Right kidney (tissue), 1 donor: ENCODE measurements at regions not wholly inside any gene's neighbourhood (a gene's known extent, or its start where the extent isn't known, plus 50 kb on each side); places are given as distances from the start of the nearest gene placed in this dataset.

Experiments
- DNase-seq: peaks from one replicate; pipeline ENCODE4 v3.0.0-alpha.2; 2016

DNA sequence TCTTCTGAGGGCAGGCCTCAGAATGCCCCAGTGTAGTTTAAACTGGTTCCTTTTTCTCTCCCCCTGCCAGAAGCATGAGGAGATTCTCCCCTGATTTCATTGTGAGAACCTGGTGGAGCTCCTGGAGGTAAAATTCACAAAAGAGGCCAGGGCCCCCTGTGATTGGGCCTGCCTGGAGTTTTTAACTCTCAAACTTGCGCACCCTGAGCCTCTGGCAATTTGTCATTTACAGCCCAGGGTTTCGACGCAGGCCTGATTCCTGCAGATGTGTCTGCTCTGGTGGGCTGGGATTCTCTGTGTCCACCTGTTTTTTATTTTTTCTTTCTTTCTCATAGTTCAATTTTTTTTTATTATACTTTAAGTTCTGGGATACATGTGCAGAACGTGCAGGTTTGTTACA lies 157.9 kb downstream of the ASB1 start:
- no peak for DNase-seq

DNA sequence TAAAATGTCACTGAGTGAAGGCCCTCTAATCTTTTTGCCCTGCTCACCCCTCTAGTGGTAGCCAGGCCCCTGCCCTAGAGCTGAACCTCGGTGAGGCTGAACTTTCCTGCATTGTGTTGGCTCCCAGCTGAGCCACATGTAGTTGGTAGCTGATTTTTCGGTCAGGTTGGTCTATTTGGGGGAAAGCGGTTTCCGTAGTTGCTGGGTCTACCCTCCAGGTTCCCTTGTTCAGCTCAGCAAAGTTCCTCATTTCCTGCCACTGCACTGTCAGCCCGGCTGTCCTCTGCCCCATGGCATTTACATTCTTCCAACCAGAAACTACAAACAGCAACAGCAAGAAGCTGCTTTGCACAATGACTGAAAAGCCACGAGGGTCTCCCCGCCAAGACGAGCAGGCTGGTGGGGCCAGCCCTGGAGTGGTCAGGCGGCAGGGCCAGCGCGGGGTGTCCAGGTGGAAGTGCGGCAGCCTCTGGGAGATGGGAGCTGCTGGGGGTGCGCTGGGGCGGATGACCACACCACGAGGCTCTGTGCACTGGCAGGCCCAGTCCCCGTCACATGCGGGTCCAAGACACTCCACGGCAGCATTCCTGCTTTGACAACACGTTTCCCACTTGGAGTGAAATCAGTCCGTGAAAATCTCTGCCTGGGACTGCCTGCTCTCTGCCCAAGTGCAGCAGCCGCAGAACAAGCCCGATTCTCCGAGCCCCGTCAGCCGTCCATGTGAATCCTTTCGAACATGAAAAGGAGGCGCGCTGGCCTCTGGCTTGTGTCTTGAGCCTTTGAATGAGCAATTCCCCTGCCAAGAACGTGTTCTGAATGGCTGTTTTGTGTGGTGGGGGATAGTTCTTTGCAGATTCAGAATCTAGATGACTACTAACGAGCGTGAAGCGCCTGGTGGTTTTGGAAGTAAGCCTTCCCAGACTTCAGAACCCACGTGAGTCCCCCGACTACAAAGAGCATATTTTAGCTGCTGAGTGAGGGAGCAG lies 159.4 kb downstream of the ASB1 start:
- DNase-seq: no peak

DNA sequence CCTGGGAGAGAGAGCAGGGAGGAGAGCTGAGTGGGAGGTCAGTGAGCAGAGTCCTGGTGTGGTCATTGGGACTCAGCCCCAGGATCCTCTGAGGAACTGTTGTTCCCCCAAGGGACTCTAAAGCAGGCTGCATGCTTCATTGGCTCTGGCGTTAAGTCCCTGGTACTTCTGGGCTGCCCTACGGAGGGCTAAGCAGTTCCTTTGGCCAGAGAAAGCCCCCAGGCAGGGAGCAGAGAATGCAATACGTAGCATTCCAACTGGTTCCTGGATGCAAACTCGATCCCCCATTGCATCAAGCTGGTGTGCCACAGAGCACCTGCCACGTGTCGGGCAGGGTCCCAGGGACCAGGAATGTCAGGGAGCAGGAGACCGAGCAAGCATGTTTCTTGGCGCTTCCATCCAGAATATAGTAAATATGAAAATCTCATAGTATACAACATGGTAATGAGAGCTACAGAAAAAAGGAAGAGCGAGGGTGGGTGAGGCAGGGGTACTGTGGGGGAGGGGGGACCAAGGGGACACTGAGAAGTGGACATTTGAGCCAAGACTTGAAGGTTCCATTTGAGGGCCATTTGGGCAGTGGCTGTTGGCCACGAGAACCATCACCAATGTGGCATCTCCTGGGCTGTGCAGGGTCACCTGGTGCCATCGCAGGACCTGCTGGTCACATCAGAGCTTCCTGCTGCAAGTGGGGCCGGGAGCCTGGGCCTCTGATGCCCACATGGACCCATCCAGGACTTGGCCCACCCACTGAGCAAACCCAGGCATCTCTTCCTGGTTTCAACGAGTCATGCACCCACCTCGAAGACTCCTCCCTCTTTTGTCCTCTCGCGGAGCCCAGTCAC lies 160.4 kb downstream of the ASB1 start:
- no peak for DNase-seq

DNA sequence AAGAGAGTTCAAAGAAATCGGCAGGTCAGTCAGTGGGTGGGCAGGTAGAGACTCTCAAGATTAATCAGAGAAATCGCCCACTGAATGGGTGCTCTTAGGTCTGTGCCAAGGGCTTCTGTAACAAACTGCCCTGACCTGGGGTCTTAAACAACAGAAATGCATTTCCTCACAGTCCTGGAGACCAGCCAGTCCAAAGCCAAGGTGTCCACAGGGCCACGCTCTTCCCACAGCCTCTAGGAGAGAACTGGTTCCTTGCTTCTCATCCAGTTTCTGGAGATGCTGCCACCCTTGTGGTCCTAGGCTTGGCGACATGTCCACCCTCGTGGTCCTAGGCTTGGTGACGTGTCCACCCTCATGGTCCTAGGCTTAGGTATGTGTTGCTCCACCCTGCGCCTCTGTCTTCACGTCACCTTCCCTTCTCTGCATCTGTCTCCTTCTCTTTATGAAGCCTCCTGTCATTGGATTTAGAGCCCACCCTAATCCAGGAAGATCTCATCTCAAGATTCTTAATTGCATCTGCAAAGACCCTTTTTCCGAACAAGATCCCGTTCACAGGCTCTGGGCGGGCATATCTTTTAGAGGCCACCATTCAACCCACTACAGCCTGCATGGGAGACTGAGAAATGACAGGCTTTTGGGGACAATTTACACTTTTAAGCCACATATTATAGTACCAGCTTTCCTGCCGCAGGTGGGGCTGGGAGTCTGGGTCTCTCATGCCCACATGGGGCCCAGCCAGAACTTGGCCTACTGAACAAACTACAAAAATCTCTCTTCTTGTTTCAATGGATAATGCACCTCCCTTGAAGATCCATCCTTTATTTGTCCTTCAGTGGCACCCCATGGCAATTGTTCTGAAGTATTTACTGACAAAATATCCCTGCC lies 161.3 kb downstream of the ASB1 start:
- no peak for DNase-seq

DNA sequence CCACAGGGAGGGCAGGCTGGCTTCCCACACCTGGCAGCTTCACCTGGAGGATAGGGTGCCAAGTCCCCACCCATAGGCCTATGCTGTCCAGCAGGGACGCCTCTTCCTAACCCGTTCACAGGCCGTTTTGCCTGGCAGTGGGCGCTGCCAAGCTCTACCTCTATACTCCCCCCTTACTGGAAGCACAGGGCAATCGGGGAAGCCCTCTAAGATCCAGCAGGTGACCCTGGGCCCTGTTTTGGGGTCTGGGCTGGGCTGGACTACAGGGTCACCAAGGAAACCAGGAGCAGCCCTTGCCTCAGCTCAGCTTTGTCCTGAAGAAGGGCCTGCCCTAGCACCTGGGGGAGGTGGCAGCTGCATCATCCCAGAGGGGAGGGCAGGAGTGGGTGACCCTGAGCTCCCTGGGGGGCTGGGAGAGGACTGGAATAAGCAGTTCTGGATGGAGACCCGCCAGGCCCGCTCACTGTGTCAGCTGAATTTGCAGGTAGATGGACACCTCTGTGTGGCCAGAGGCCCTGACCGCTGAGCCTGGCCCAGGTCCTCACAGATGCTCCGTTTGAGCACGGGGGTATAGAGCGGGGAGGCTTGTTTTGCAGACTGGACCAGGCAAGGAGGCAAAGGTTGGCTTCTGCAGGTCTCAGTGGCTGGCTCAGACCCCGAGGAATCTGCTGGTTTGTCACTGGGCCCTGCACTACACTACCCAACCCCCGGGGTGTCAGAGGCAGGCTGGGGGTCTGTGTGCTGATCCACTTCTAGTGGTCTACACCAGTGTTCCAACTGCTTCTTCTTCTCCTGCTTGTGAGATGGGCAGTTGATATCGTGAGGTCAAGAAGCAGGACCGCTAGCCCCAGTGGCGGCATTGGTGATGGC lies 163.1 kb downstream of the ASB1 start:
- no peak for DNase-seq

DNA sequence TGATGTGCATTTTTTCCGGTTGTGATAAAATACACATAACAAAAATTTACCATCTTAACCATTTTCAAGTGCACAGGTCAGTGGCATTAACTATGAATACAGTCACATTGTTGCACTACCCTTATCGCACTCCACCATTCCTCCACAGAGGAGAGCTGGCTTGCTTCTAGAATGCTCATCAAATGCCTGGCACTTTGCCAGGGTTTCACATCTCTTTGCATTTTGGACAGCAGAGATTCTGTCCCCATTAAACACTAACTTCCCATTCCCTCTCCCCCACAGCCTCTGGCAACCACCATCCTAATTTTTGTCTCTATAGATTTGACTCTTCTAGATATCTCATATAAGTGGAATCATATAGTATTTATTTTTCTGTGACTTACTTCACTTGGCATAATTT lies 165.0 kb downstream of the ASB1 start:
- no peak for DNase-seq

DNA sequence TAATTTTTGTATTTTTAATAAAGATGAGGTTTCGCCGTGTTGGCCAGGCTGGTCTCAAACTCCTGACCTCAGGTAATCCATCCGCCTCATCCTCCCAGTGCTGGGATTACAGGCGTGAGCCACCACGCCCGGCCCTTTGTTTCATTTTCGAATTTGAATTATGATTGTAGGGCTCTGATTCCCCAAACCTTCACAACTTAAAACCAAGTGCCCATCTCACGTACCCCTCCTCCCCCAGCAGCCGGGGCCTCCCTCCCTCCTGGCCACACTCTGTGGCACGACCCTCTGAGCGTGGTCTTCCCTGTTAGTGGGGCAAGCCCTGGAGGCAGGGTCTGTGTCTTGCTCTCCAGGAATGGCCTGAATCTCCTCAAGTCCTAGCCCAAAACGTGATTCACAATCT lies 166.5 kb downstream of the ASB1 start:
- no peak for DNase-seq

DNA sequence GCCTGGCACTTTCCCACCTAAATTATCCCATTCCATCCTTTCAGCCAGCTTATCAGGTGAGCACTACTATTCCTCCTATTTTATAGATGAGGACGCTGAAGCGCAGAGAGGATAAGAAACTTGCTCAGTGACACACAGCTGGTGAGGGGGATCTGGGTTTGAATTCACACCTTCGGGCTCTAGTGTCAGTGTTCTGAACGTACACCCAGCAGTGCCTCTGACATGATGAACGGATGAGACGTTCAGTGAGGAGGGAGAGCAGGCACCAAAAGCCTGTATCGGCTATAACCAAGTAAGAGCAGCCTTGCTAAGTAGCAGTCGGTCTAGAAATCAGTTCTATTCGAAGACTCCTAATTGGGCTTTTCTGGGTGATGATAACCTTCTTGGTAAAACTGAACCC lies 167.0 kb downstream of the ASB1 start:
- DNase-seq: no peak

DNA sequence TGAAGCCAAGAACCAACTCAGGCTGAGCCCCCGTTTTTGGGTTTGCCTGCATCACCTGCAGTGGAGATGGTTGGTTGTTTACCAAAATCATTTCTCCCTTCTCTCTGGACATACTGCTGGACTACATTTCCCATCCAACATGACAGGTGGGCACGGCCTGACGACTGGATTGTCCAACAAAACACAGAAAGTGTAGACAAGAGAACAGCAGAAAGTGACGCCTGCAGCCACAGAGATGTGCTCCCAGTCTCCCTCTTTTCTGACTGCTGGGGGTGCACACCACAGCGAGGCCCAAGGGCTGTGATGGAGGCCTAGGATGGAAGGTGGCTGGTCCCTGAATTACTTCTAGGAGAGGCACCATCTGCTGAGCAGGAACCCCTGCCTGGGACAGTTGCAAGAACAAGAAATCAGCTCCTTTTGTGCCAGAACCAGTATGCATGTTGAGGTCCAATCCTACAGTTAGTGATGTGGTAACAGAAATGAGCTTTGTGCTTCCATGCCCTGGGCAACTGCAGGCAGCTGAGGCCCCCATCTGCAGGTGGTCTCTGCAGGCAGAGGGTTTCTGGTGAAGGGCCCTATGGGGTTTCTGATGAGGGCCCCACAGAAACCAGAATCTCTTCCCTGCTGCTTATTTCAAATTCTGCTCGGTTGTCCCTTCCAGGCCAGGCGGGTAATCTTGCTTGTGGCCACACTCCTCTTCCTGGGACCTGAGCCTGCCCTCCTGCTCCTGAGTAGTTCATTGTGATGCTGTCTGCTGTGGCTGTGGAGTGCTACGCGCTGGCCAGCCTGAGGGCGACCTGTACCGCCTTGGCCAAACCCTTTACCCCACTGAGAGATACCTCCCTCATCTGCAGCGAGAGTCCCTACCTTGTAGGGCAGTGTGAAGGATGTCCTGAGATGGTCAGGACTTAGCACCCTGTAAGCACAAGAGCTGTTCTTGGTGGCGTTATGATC lies 168.3 kb downstream of the ASB1 start:
- DNase-seq: no peak

DNA sequence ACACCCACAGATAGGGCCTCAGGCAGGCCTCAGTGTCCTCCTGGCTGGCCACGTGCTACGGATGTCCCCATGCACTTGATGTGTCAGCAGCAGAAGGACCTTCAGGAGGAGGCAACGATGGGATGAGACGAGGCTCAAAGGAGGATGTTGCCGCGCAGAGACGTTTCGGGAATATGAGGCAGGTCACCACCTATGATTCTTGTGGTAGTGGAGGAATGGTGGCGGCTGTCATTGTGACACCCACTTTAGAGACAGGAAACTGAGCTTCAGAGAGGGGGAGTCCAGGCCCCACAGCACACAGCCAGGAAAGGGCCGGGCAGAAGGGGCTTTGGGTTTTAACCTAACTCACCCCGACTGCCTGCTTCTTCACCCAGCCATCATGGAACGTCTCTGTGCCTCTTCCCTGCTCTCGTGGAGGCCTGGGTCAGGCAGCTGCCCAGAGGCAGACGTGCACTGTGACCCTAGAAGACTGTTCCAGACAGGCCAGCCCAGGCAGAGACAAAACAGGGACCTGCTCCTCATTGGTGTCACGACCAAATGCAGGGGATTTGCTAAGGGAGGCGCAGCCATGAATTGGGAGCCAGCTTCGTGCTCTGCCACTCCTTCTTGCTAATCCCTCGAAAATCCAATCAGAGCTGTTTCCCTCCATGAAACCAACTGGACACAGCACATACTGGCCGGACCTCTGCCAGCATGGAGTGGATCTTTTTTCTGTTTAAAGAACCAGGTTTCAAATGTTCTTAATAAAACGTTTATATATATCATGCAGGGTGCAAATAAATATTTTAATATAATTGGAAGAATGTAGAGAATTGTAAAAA lies 169.2 kb downstream of the ASB1 start:
- no peak for DNase-seq

DNA sequence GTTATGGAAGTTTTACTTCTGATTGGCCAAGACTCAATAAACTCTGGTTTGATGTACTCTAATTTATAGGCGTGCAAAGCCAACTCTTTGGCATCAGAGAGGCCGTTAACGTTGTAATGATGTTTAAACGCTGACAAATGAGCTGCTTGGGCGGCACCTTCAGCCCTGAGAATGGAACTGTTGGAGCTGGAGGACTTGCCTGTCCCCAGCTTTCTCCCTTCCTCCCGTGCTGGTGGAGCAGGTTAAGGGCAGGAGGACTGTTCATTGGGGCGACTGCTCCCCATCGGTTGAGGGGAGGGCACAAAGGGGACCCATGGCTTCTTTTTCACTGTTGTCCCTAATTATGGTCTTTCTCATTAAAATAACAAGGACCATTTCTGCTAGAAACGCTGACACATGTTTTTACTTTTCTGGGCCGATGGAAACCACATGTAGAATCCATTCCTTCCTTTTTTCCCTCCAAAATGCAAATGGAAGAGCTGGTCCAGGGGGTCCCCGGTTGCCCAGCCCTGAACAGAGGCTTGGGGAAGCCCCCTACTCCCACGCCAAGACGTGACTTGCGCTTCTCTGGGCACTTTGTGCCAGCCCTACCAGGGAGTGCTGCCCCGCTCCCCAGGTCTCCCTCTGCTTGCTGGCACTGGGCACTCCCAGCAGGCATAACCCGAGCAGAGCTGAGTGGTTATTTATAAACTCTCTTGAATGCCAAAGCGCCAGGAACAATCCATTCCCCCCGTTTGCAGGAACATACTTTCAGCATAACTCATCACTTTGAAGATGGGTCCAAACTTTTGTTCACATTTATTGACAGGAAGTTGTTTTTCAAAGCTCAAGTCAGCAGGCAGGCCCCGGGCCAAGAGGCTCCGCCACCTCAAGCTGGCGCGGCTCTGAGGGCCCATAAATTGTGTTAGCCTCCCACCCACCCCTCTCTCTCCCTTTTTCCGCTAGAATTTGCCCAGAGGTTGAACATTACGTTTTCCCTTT lies 170.1 kb downstream of the ASB1 start:
- DNase-seq: peak; percentile 24

DNA sequence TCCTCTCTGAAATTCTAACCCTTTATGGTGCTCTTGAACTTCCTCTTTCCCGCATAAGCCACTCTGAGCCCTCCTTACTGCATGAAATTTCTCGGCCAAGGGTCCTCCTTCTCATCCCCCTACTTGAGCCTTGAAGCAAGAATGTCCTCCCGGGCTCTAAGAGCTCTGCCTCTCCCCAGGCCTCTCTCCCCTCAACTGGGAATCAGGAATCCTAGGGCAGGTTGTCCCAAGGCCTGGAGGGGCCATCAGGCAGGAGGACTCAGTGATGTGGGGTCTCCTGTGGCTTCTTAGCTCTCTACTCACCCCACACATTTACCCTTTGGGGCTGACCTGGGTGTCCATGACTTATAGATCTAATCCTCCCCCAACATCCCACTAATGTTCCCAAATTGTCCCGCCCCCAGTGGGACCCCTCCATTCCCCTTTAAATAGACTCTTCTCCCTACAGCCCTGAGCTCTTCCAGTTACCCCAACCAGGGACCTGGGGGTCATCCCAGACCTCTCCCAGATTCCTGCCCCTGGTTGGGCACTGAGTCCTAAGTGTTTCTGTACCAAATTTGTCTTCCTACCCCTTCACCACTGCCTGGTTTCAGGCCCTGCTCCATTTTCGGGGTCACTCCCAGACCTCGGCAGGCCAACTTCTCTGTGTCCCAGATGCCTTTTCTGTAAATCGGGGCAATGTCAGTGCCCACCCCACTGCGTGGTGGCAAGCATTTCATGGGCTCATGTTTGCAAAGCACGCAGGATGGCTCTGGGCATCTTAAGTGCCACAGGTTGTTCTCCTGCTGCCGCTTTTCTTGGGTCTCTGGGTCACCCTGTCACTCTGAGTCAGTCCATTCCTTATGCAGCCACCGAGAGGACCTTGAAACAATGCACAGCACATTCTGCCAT lies 171.2 kb downstream of the ASB1 start:
- no peak for DNase-seq

DNA sequence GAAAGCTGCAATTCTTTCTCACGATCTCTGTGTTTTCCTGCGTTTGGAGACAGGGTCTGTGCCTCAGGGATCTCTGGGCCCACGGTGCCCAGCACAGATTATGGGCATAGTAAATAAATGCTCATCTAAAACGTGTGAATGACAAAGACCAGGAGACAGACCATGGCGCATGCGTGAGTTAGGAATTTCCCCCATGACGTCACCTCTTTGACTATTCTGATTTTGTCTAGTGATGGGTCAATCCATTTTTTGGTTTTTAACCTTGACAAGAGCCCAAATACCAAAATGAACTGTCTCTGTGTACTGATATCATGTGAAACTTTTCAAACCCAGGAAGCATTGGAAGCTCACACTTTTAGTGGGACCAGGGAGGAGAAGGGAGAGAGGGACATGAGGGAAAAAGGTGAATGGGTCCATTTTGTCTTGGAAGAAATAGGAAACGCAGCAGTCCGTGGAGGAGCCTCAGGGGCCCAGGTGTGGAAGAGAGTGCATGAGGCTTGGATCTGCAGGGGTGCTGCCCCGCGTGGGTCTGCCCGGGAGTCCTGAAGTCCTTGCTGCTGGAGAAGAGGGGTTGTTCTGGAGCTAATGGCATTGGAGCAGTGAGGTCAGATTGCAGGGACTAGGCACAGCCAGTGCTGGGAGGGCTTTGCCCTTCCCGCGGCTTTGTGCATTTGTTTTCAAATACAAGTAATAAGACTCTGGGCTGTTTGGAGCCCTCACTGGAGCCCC lies 172.2 kb downstream of the ASB1 start:
- no peak for DNase-seq

DNA sequence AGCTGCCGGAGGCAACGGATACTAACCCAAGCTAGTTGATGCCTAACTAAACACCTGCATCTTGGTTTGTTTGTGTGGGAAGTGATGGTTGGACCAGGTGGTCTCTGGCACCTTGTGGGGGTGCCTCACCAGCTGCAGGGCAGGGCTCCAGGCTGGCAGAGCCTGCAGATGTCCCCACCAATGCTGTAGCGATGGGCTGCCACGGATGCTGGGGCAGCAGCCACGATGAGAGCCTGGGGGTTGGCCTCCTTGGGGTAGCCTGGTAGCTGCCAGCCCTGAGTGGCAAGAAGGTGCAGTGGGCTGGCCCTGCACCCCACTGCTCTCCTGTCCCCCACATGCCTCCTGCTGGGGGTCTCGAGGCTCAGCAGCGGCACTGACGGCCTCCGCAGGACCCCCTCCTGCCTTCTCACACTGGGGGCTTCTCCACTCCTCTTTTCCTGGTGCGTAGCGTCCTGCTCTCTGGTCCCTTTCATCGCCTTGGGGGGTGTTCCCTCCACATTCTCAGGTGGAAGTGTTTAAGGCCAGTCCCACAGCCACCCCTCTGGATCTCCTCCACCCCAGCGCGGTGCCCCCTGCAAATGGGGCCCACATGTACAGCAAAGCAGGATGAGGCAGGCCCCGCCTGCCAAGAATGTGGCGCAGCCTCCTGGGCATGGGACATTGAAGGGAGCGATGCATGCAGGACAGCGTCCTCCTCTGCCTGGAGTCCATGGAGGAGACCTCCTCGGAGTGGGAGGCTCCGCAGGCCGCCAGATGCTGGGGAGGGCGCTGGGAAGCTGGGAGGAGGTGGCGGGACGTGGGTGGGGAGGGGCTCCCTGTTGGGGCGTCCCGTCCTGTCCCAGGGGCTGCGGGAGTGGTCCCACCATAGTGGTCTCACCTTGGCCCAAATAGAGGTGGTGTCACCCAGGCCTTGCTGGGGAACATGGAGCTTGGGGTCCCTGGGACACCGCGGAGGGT lies 173.1 kb downstream of the ASB1 start:
- no peak for DNase-seq
